ENCODE measurements at regions not wholly inside any gene's neighbourhood (a gene's known extent, or its start where the extent isn't known, plus 50 kb on each side); places are given as distances from the start of the nearest gene placed in this dataset.

GRCh38 chrX:76228499-76228898 lies 55.6 kb downstream of the PBDC1 start:
- DNase-seq (ENCODE audit: low spot score) = no peak

- DNase-seq (ENCODE audit: low spot score) = no peak
Observed at GRCh38 chrX:76248901-76249300, 76.0 kb downstream of the PBDC1 start.

- DNase-seq (ENCODE audit: low spot score) = peak; percentile 36
Observed at GRCh38 chrX:76253432-76253831, 80.6 kb downstream of the PBDC1 start.

GRCh38 chrX:76279007-76279406 lies 106.1 kb downstream of the PBDC1 start:
- peak; percentile 34 for DNase-seq (ENCODE audit: low spot score)
